GM23338 (cell line): ENCODE measurements at regions not wholly inside any gene's neighbourhood (a gene's known extent, or its start where the extent isn't known, plus 50 kb on each side); places are given as distances from the start of the nearest gene placed in this dataset.

Source experiments
- ATAC-seq: fragments of 200-7000 bp; cut with Tn5 transposase; 3 replicates; pipeline ENCODE4 v1.9.1; 2020
- DNase-seq: peaks from one replicate; pipeline ENCODE4 v3.0.0-alpha.2; 2015; ENCODE audit warnings: low spot score
- H2AFZ ChIP-seq: fragments of 200-600 bp; sonication (generic); 2 replicates; pipeline ENCODE4 v1.8.0; 2016; ENCODE audit warnings: antibody characterized with exemption, mild to moderate bottlenecking, moderate library complexity
- H3F3A ChIP-seq: fragments of 200-600 bp; sonication (generic); replicated peaks from 2 replicates; pipeline ENCODE4 v1.8.0; 2017; ENCODE audit warnings: antibody characterized with exemption, mixed run types, low read depth
- H3K27ac ChIP-seq: fragments of 200-600 bp; sonication (generic); 2 replicates; pipeline ENCODE4 v1.6.1; 2016; ENCODE audit warnings: low read depth
- H3K27me3 ChIP-seq: fragments of 200-600 bp; sonication (generic); 2 replicates; pipeline ENCODE4 v1.8.0; 2016; ENCODE audit warnings: mild to moderate bottlenecking, mixed run types, moderate library complexity; ENCODE audit not compliant: insufficient read depth
- H3K36me3 ChIP-seq: fragments of 200-600 bp; sonication (generic); 2 replicates; pipeline ENCODE4 v1.8.0; 2016; ENCODE audit warnings: mild to moderate bottlenecking; ENCODE audit not compliant: insufficient read depth
- H3K4me1 ChIP-seq: fragments of 200-600 bp; sonication (generic); 2 replicates; pipeline ENCODE4 v1.8.0; 2016; ENCODE audit warnings: mild to moderate bottlenecking, moderate library complexity; ENCODE audit not compliant: insufficient read depth
- H3K4me2 ChIP-seq: fragments of 200-600 bp; sonication (generic); 2 replicates; pipeline ENCODE4 v1.7.1; 2017; ENCODE audit warnings: mixed run types
- H3K4me3 ChIP-seq: fragments of 200-600 bp; sonication (generic); 2 replicates; pipeline ENCODE4 v1.6.1; 2016; ENCODE audit warnings: mixed run types
- H3K79me2 ChIP-seq: fragments of 200-600 bp; sonication (generic); replicated peaks from 2 replicates; pipeline ENCODE4 v1.8.0; 2017; ENCODE audit warnings: mild to moderate bottlenecking; ENCODE audit not compliant: insufficient read depth
- H3K9me2 ChIP-seq: fragments of 200-600 bp; sonication (generic); 2 replicates; pipeline ENCODE4 v1.8.0; 2017; ENCODE audit not compliant: insufficient read depth
- H4K20me1 ChIP-seq: fragments of 200-600 bp; sonication (generic); replicated peaks from 2 replicates; pipeline ENCODE4 v1.8.0; 2017; ENCODE audit warnings: mild to moderate bottlenecking; ENCODE audit not compliant: insufficient read depth
- H3K27ac Mint-ChIP-seq: 2 replicates; pipeline ENCODE4 v1.8.0; 2020; ENCODE audit warnings: inconsistent platforms, mild to moderate bottlenecking, moderate library complexity, mixed read lengths
- H3K27me3 Mint-ChIP-seq: 3 replicates; pipeline ENCODE4 v1.8.0; 2022; ENCODE audit warnings: low read depth, mild to moderate bottlenecking, moderate library complexity, mixed read lengths, inconsistent platforms; ENCODE audit not compliant: insufficient read depth, poor library complexity
- H3K36me3 Mint-ChIP-seq: 3 replicates; pipeline ENCODE4 v1.8.0; 2021; ENCODE audit warnings: low read depth, mild to moderate bottlenecking, inconsistent platforms, moderate library complexity, mixed read lengths
- H3K4me1 Mint-ChIP-seq: 3 replicates; pipeline ENCODE4 v1.8.0; 2020; ENCODE audit warnings: mild to moderate bottlenecking, inconsistent platforms, mixed read lengths
- H3K4me3 Mint-ChIP-seq: 3 replicates; pipeline ENCODE4 v1.8.0; 2021; ENCODE audit warnings: moderate library complexity, mild to moderate bottlenecking, inconsistent platforms, mixed read lengths
- H3K9me3 Mint-ChIP-seq: 3 replicates; pipeline ENCODE4 v1.8.0; 2020; ENCODE audit warnings: moderate library complexity, mild to moderate bottlenecking, inconsistent platforms, mixed read lengths
- CREB1 ChIP-seq: fragments of 250-450 bp; sonication (Bioruptor Pico); IDR thresholded peaks from 2 replicates; pipeline ENCODE4 v1.5.0; 2020; ENCODE audit warnings: low read depth, mild to moderate bottlenecking, moderate library complexity
- ETS1 ChIP-seq: IDR thresholded peaks from 2 replicates; pipeline ENCODE4 v1.6.1; 2016; ENCODE audit warnings: antibody characterized with exemption
- EZH2 ChIP-seq: fragments of 200-600 bp; sonication (generic); IDR thresholded peaks from one replicate; pipeline ENCODE4 v1.8.0; 2017; ENCODE audit warnings: antibody characterized with exemption, mild to moderate bottlenecking, low read depth; ENCODE audit not compliant: unreplicated experiment
- EZH2phosphoT487 ChIP-seq: fragments of 200-600 bp; sonication (generic); IDR thresholded peaks from one replicate; pipeline ENCODE4 v1.8.1; 2018; ENCODE audit warnings: antibody characterized with exemption; ENCODE audit not compliant: unreplicated experiment
- JUNB ChIP-seq: IDR thresholded peaks from one replicate; pipeline ENCODE4 v1.6.1; 2016; ENCODE audit warnings: antibody characterized with exemption; ENCODE audit not compliant: unreplicated experiment
- NANOG ChIP-seq: IDR thresholded peaks from 2 replicates; pipeline ENCODE4 v1.6.1; 2016; ENCODE audit warnings: antibody characterized with exemption, borderline replicate concordance
- POLR2AphosphoS5 ChIP-seq: IDR thresholded peaks from 2 replicates; pipeline ENCODE4 v1.6.1; 2016; ENCODE audit warnings: antibody characterized with exemption, low read depth
- STAT1 ChIP-seq: IDR thresholded peaks from one replicate; pipeline ENCODE4 v1.6.1; 2016; ENCODE audit warnings: antibody characterized with exemption; ENCODE audit not compliant: unreplicated experiment
- ZNF114 ChIP-seq: fragments of 250-450 bp; sonication (Bioruptor Pico); IDR thresholded peaks from 2 replicates; pipeline ENCODE4 v1.5.0; 2020; ENCODE audit warnings: mild to moderate bottlenecking, moderate library complexity
- ZNF331 ChIP-seq: fragments of 250-450 bp; sonication (Bioruptor Pico); IDR thresholded peaks from 2 replicates; pipeline ENCODE4 v1.5.0; 2020; ENCODE audit warnings: low read depth, mild to moderate bottlenecking, moderate library complexity
- TF ChIP-seq, protein P1 (sequence below), 2 experiments: fragments of 200-600 bp in 1 of 2; sonication (generic) in 1 of 2; conservative IDR thresholded peaks; 2 replicates each; pipeline versions ENCODE4 v1.5.1 to v1.6.1; 2016 to 2017; ENCODE audit warnings: antibody characterized with exemption in 2 of 2, low read depth in 2 of 2, mild to moderate bottlenecking in 2 of 2, moderate library complexity in 1 of 2
- TF ChIP-seq, protein P2 (sequence below): IDR thresholded peaks from one replicate; pipeline ENCODE4 v1.6.1; 2018; ENCODE audit warnings: antibody characterized with exemption; ENCODE audit not compliant: unreplicated experiment

DNA sequence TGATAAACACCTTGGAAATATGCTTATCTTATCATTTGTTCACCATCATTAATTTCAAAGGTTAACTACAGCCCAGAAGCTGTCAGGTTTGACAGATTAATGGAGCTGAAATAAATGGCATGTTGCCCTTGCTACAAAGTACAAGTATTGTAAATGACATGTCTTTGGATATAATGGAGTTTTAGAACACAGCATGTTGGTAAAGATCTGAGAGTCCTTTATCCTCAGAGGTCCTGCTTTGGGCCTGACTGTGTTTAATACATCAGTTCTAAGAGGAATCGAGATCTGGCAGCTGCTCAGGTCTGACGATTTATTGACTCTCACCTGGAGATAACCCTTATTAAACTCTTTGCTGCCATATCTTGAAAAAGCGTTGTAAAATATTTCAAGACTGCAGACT is 222.7 kb upstream of the OPRM1 start:
- H3K9me3 Mint-ChIP-seq = peaks cover 13% of the 10 kb centered on the region

More for the DNA sequence above, 222.7 kb upstream of the OPRM1 start:
- ATAC-seq = no peak
- Histone ChIP-seq H3K4me2 (no peak overlapping the region), H3K36me3 (no peaks in the 10 kb centered on the region; the same call in 1 of the 2 replicates), H3K4me1 (no peaks in the 10 kb centered on the region), H2AFZ (no peak overlapping the region), H4K20me1 (no peaks in the 10 kb centered on the region), H3K4me3 (no peak overlapping the region), H3K9me2 (peaks cover 19% of the 10 kb centered on the region), H3K79me2 (no peaks in the 10 kb centered on the region), H3K27ac (no peak overlapping the region), H3K27me3 (no peaks in the 10 kb centered on the region), H3F3A (no peaks in the 10 kb centered on the region)
- DNase-seq = no peak
- peaks cover 1% of the 10 kb centered on the region for H3K27me3 Mint-ChIP-seq
- H3K4me1 Mint-ChIP-seq = no peaks in the 10 kb centered on the region
- no peak overlapping the region for H3K4me3 Mint-ChIP-seq
- no peak for TF ChIP-seq EZH2phosphoT487
- TF ChIP-seq STAT1 = no peak
- TF ChIP-seq POLR2AphosphoS5 = no peak
- TF ChIP-seq ZNF331 = no peak
- TF ChIP-seq, protein P1, sequence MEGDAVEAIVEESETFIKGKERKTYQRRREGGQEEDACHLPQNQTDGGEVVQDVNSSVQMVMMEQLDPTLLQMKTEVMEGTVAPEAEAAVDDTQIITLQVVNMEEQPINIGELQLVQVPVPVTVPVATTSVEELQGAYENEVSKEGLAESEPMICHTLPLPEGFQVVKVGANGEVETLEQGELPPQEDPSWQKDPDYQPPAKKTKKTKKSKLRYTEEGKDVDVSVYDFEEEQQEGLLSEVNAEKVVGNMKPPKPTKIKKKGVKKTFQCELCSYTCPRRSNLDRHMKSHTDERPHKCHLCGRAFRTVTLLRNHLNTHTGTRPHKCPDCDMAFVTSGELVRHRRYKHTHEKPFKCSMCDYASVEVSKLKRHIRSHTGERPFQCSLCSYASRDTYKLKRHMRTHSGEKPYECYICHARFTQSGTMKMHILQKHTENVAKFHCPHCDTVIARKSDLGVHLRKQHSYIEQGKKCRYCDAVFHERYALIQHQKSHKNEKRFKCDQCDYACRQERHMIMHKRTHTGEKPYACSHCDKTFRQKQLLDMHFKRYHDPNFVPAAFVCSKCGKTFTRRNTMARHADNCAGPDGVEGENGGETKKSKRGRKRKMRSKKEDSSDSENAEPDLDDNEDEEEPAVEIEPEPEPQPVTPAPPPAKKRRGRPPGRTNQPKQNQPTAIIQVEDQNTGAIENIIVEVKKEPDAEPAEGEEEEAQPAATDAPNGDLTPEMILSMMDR (conservative IDR thresholded peaks at IDR 0.05; ENCODE audit: low read depth in 2 of 2) = no peak
- no peak for TF ChIP-seq NANOG
- TF ChIP-seq EZH2 = no peak
- no peak for TF ChIP-seq ZNF114 (CRISPR knock-in tag)
- no peak for TF ChIP-seq ETS1
- TF ChIP-seq JUNB = no peak
- TF ChIP-seq CREB1 (CRISPR knock-in tag) = no peak
- TF ChIP-seq, protein P2, sequence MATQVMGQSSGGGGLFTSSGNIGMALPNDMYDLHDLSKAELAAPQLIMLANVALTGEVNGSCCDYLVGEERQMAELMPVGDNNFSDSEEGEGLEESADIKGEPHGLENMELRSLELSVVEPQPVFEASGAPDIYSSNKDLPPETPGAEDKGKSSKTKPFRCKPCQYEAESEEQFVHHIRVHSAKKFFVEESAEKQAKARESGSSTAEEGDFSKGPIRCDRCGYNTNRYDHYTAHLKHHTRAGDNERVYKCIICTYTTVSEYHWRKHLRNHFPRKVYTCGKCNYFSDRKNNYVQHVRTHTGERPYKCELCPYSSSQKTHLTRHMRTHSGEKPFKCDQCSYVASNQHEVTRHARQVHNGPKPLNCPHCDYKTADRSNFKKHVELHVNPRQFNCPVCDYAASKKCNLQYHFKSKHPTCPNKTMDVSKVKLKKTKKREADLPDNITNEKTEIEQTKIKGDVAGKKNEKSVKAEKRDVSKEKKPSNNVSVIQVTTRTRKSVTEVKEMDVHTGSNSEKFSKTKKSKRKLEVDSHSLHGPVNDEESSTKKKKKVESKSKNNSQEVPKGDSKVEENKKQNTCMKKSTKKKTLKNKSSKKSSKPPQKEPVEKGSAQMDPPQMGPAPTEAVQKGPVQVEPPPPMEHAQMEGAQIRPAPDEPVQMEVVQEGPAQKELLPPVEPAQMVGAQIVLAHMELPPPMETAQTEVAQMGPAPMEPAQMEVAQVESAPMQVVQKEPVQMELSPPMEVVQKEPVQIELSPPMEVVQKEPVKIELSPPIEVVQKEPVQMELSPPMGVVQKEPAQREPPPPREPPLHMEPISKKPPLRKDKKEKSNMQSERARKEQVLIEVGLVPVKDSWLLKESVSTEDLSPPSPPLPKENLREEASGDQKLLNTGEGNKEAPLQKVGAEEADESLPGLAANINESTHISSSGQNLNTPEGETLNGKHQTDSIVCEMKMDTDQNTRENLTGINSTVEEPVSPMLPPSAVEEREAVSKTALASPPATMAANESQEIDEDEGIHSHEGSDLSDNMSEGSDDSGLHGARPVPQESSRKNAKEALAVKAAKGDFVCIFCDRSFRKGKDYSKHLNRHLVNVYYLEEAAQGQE = no peak
- H3K27ac Mint-ChIP-seq = no peak overlapping the region
- H3K36me3 Mint-ChIP-seq = peaks cover 8% of the 10 kb centered on the region
